Hepatocyte (in vitro differentiated cells): ENCODE measurements at regions not wholly inside any gene's neighbourhood (a gene's known extent, or its start where the extent isn't known, plus 50 kb on each side); places are given as distances from the start of the nearest gene placed in this dataset.

ENCODE experiments used
- EZH2 ChIP-seq: fragments of 200-600 bp; sonication (generic); IDR thresholded peaks from 2 replicates; pipeline ENCODE4 v1.6.1; 2016; ENCODE audit warnings: antibody characterized with exemption, mild to moderate bottlenecking, borderline replicate concordance
- EZH2phosphoT487 ChIP-seq: fragments of 200-600 bp; sonication (generic); IDR thresholded peaks from one replicate; pipeline ENCODE4 v1.6.1; 2018; ENCODE audit warnings: antibody characterized with exemption, mild to moderate bottlenecking, low read depth, moderate library complexity; ENCODE audit not compliant: unreplicated experiment, severe bottlenecking
- TF ChIP-seq, protein P1 (sequence below): fragments of 200-600 bp; sonication (generic); IDR thresholded peaks from 2 replicates; pipeline ENCODE4 v1.5.1; 2016; ENCODE audit warnings: antibody characterized with exemption, mild to moderate bottlenecking; ENCODE audit not compliant: poor library complexity

- TF ChIP-seq EZH2phosphoT487 (no peak), EZH2 (no peak)
- TF ChIP-seq, protein P1, sequence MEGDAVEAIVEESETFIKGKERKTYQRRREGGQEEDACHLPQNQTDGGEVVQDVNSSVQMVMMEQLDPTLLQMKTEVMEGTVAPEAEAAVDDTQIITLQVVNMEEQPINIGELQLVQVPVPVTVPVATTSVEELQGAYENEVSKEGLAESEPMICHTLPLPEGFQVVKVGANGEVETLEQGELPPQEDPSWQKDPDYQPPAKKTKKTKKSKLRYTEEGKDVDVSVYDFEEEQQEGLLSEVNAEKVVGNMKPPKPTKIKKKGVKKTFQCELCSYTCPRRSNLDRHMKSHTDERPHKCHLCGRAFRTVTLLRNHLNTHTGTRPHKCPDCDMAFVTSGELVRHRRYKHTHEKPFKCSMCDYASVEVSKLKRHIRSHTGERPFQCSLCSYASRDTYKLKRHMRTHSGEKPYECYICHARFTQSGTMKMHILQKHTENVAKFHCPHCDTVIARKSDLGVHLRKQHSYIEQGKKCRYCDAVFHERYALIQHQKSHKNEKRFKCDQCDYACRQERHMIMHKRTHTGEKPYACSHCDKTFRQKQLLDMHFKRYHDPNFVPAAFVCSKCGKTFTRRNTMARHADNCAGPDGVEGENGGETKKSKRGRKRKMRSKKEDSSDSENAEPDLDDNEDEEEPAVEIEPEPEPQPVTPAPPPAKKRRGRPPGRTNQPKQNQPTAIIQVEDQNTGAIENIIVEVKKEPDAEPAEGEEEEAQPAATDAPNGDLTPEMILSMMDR = no peak
These were observed 199.8 kb downstream of the ZNF365 start for GRCh38 chr10:62573929-62574328.
